Stomach (tissue), 8 donors: ENCODE measurements at regions not wholly inside any gene's neighbourhood (a gene's known extent, or its start where the extent isn't known, plus 50 kb on each side); places are given as distances from the start of the nearest gene placed in this dataset.
A peak's percentile ranks its signal among the peaks of the same experiment; 100 is the strongest.
"Not testable (repeated sequence)": the region's sequence is repeated elsewhere in the genome, so short reads cannot be mapped to it uniquely, and the experiment has no call there.

Experiments
- DNase-seq, 2 donors: peaks; one replicate each; pipeline versions ENCODE4 v3.0.0 to v3.0.0-alpha.2; 2013 to 2019
- H3K27ac ChIP-seq, 5 donors: fragments of 200-600 bp in 4 of 5; sonication (generic) in 4 of 5; one replicate each; pipeline ENCODE4 v1.5.1; 2013 to 2019; ENCODE audit warnings: mild to moderate bottlenecking in 1 of 5, moderate library complexity in 1 of 5
- H3K27me3 ChIP-seq, 3 donors: fragments of 200-600 bp; sonication (generic); one replicate each; pipeline ENCODE4 v1.5.1; 2017 to 2019; ENCODE audit warnings: mixed run types in 1 of 3
- H3K36me3 ChIP-seq, 4 donors: fragments of 200-600 bp; sonication (generic); 1 replicate in 3 of 4; 2 replicates in 1 of 4; pipeline ENCODE4 v1.5.1; 2016 to 2019
- H3K4me1 ChIP-seq, 4 donors: fragments of 200-600 bp; sonication (generic); one replicate each; pipeline ENCODE4 v1.5.1; 2016 to 2019
- H3K4me3 ChIP-seq, 4 donors: fragments of 200-600 bp; sonication (generic) in 3 of 4; one replicate each; pipeline ENCODE4 v1.5.1; 2016 to 2019; ENCODE audit warnings: mild to moderate bottlenecking in 1 of 4
- H3K9me3 ChIP-seq, 4 donors: fragments of 200-600 bp; sonication (generic); one replicate each; pipeline ENCODE4 v1.5.1; 2016 to 2019
- EP300 ChIP-seq: sonication (generic); formaldehyde crosslinking; IDR thresholded peaks from one replicate; pipeline ENCODE4 v1.6.1; 2017; ENCODE audit warnings: antibody characterized with exemption
- POLR2A ChIP-seq, 4 donors: fragments of 450-650 bp; IDR thresholded peaks; one replicate each; pipeline ENCODE4 v1.6.1; 2016; ENCODE audit warnings: antibody characterized with exemption in 4 of 4, control low read depth in 2 of 4, mild to moderate bottlenecking in 1 of 4, moderate library complexity in 1 of 4
- POLR2AphosphoS5 ChIP-seq, 3 donors: sonication (generic); formaldehyde crosslinking; IDR thresholded peaks; one replicate each; pipeline ENCODE4 v1.6.1; 2016; ENCODE audit warnings: antibody characterized with exemption in 3 of 3
- WGBS, 5 donors: extraction: QIAGEN DNeasy Blood & Tissue Kit in 3 of 5; methylation state at CpG; one replicate each; pipeline versions ENCODE4 v1.1.5 to v1.1.7; 2013 to 2018; 5-methylcytosine and 5-hydroxymethylcytosine counted together
- intact Hi-C: fragments of 100-400 bp; cut with DNase I; formaldehyde crosslinking; loops from one replicate; pipeline ENCODE4 v1.15.1; 2023; ENCODE audit warnings: low total_unique reads
- TF ChIP-seq, protein P1 (sequence below), 7 experiments: fragments of 450-650 bp in 4 of 7; fragments of 200-600 bp in 3 of 7; sonication (generic) in 3 of 7; IDR thresholded peaks; one replicate each; pipeline ENCODE4 v1.5.1; 2016 to 2019; ENCODE audit warnings: antibody characterized with exemption in 7 of 7, control low read depth in 2 of 7, mild to moderate bottlenecking in 1 of 7
- donor health status: healthy with polysubstance abuse.
- donor health status: Bipolar disorder and iron deficiency.
- donor health status: healthy.

DNA sequence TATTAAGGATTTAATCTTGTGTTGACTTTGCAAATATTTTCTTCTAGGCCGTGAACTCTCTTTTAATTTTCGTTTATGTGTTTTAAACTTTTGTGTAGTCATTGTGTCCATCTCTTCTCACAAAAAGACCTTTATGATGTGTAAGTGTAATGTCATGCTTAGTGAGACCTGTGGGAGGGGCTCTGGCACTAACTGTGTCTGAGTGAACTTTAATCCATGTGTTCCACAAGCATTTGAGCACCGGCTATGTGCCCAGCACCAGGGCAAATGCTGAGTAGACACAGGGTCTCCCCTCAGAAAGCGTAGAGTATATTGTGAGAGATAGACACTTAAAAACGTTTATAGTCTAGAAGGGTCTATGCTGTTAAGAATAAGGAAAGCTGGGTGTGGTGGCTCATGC is 272.6 kb upstream of the TUT7 start:
- DNase-seq = no peak
- H3K4me1 ChIP-seq = no peaks in the 10 kb centered on the region
- WGBS, 5 donors = 42 to 71% (median 59%) methylated on average over 5 of the region's 5 CpGs
- H3K27ac ChIP-seq = no peak overlapping the region
- H3K9me3 ChIP-seq = no peaks in the 10 kb centered on the region
- H3K4me3 ChIP-seq = no peak overlapping the region
- TF ChIP-seq EP300 (no peak), POLR2AphosphoS5 (IDR thresholded peaks at IDR 0.05) (no peak)
- TF ChIP-seq, protein P1, sequence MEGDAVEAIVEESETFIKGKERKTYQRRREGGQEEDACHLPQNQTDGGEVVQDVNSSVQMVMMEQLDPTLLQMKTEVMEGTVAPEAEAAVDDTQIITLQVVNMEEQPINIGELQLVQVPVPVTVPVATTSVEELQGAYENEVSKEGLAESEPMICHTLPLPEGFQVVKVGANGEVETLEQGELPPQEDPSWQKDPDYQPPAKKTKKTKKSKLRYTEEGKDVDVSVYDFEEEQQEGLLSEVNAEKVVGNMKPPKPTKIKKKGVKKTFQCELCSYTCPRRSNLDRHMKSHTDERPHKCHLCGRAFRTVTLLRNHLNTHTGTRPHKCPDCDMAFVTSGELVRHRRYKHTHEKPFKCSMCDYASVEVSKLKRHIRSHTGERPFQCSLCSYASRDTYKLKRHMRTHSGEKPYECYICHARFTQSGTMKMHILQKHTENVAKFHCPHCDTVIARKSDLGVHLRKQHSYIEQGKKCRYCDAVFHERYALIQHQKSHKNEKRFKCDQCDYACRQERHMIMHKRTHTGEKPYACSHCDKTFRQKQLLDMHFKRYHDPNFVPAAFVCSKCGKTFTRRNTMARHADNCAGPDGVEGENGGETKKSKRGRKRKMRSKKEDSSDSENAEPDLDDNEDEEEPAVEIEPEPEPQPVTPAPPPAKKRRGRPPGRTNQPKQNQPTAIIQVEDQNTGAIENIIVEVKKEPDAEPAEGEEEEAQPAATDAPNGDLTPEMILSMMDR (IDR thresholded peaks at IDR 0.05) = no peak
- H3K36me3 ChIP-seq = no peaks in the 10 kb centered on the region
- intact Hi-C loops = no loop called here
- H3K27me3 ChIP-seq = no peaks in the 10 kb centered on the region

DNA sequence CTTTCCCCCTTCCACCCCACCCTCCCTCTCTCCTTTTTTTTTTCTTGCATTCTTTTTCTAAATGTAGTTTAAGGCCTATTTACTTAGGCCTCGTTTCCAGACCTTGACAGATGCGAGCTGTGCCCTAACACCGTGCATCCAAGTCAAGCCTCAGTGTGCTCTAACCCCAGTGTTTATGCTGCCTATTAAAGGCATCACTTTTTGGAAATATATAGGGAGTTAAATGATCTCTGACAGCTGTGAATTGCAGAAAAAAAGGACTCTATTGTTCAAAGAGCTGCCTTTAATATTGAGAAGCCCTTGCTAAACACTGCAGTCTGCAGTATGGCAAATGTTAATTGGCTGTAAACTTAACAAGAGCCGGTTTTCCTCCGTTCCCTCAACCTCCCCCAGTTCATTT is 270.4 kb upstream of the TUT7 start:
- peak in 1 of 2 donors; percentile 59 for DNase-seq
- TF ChIP-seq, protein P1 (IDR thresholded peaks at IDR 0.05) = no peak
- TF ChIP-seq POLR2A (IDR thresholded peaks at IDR 0.05) (no peak), EP300 (no peak), POLR2AphosphoS5 (IDR thresholded peaks at IDR 0.05) (no peak)
- no peak overlapping the region for H3K27ac ChIP-seq
- H3K4me3 ChIP-seq = no peak overlapping the region
- WGBS, 5 donors = 50 to 62% (median 62%) methylated on average over 5 of the region's 5 CpGs
- no peaks in the 10 kb centered on the region for H3K36me3 ChIP-seq
- H3K27me3 ChIP-seq = no peaks in the 10 kb centered on the region
- H3K4me1 ChIP-seq = no peaks in the 10 kb centered on the region
- intact Hi-C loops = no loop called here
- H3K9me3 ChIP-seq = no peaks in the 10 kb centered on the region

DNA sequence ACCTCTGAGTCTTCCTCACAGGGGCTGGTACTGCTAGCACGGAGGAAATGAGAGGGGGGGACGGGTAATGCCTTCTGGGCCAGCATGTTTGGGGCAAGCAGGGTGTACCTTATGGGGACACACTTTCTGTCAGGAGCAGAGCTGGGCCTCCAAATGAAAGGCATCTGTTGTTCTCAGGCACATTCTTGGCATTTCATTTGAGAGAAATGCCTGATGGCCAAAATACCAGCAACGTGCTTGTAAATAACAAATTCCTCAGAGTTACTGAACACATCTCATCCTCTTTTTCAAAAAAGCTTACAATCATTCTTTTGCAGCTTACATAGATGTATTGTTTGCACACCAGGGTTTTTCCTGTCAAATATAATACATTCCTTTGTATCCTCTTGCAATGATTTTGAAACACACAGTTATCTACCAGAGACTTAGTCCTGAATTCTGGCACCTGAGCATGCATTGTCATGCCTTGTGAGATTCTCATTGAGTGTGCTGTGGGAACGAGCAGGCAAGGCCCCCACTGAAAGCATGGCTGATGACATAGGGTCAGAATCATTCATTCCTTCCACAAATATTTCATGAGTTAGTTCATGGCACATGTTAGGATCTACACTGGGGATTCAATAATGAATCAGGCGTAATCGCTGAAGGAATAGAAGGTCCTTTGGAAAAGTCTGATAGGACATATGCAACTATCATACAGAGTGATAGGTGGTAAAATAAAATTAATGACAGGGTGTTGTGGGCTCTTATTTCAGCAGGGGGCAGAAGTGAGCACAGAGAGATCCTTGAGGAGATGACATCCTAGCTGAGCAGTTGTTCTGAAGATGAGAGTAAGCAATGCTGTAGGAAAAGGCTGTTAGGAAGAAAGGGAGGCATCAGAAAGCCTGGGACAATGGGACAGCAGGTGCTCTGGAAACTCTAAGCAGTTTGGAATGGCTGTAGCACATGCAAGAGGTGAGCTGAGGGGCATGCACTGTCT is 260.9 kb upstream of the TUT7 start:
- TF ChIP-seq, protein P1 (IDR thresholded peaks at IDR 0.05) = peak in 4 of 7 experiments; percentile 11 to 22 (median 22)
- TF ChIP-seq POLR2AphosphoS5 (IDR thresholded peaks at IDR 0.05) (no peak), POLR2A (IDR thresholded peaks at IDR 0.05) (no peak)
- no peak overlapping the region for H3K4me3 ChIP-seq
- H3K27me3 ChIP-seq = no peaks in the 10 kb centered on the region
- intact Hi-C loops = no loop called here
- no peak for DNase-seq
- H3K36me3 ChIP-seq = no peaks in the 10 kb centered on the region
- WGBS, 5 donors = 70 to 84% (median 78%) methylated on average over 6 of the region's 6 CpGs
- H3K9me3 ChIP-seq = no peaks in the 10 kb centered on the region
- H3K27ac ChIP-seq = no peak overlapping the region
- H3K4me1 ChIP-seq = peaks cover 0 to 5% (median 0%) of the 10 kb centered on the region in 4 donors

DNA sequence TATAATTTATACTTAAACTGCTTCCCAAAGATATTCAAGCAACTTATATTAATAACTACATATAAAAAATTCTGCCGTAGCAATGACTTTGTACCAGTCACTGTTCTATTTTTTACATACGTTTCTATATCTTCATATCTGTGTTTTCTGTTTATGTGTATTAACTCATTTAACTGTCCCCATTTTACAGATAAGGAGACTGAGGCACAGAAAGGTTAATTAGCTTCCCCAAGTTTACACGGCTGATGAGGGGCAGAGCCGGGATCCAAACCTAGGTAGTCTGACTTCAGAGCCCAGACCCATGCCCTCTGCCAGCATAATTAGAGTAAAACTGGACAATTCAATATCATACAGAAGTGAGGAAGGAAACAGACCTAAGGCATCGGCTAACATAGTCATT is 259.7 kb upstream of the TUT7 start:
- Histone ChIP-seq H3K4me3 (no peak overlapping the region), H3K9me3 (no peaks in the 10 kb centered on the region), H3K4me1 (peaks cover 0 to 5% (median 0%) of the 10 kb centered on the region in 4 donors), H3K27me3 (no peaks in the 10 kb centered on the region), H3K27ac (no peak overlapping the region), H3K36me3 (no peaks in the 10 kb centered on the region)
- 84 to 90% (median 88%) methylated on average over 5 of the region's 5 CpGs for WGBS, 5 donors
- DNase-seq = no peak
- intact Hi-C loops = no loop called here
- TF ChIP-seq, protein P1 (IDR thresholded peaks at IDR 0.05) = no peak
- TF ChIP-seq EP300 (no peak), POLR2A (IDR thresholded peaks at IDR 0.05) (no peak), POLR2AphosphoS5 (IDR thresholded peaks at IDR 0.05) (no peak)

DNA sequence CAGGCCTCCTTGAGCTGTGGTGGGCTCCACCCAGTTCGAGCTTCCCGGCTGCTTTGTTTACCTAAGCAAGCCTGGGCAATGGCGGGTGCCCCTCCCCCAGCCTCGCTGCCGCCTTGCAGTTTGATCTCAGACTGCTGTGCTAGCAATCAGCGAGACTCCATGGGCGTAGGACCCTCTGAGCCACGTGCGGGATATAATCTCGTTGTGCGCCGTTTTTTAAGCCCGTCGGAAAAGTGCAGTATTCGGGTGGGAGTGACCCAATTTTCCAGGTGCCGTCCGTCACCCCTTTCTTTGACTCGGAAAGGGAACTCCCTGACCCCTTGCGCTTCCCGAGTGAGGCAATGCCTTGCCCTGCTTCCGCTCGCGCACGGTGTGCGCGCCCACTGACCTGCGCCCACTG is 257.3 kb upstream of the TUT7 start:
- H3K9me3 ChIP-seq, H3K36me3 ChIP-seq, DNase-seq, H3K27ac ChIP-seq, H3K4me1 ChIP-seq, H3K27me3 ChIP-seq, intact Hi-C loops, H3K4me3 ChIP-seq: not testable (repeated sequence)
- 61 to 70% (median 69%) methylated on average over 21 to 24 of the region's 27 CpGs for WGBS, 5 donors
